ENCODE measurements at regions not wholly inside any gene's neighbourhood (a gene's known extent, or its start where the extent isn't known, plus 50 kb on each side); places are given as distances from the start of the nearest gene placed in this dataset.

- TF ChIP-seq YY1 (IDR thresholded peaks at IDR 0.05; ENCODE audit: insufficient read depth, insufficient read length): no peak
- no peak for TF ChIP-seq ZNF274 (IDR thresholded peaks at IDR 0.05; ENCODE audit: low read depth, low read length)
- no peak for TF ChIP-seq SUZ12 (IDR thresholded peaks at IDR 0.05; ENCODE audit: extremely low read depth, insufficient read depth, insufficient read length)
Observed at GRCh38 chr2:150332383-150332782, 155.1 kb downstream of the RND3 start.
